ENCODE measurements at regions not wholly inside any gene's neighbourhood (a gene's known extent, or its start where the extent isn't known, plus 50 kb on each side); places are given as distances from the start of the nearest gene placed in this dataset.

DNA sequence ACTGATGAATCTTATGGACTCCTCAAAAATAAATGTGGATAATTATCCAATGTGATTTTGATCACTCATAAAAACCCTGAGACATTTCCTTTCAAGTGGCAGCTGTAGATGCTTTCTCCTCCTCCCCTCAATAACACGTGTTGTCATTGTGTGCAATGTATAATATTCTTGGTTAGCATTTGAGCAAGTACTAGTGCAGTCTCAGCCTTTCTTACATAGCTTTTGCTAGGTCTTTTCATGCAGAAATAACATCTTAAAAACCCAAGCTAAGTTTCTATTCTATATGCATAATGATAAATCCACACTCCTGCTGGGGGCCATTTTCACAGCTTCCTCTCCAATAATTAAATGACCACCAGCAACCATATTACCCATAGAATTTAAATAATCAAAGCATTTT lies 1835.2 kb upstream of the NUDT12 start:
- no peaks in the 10 kb centered on the region for H3K9me3 ChIP-seq (replicated peaks; ENCODE audit: control insufficient read depth, low read depth, low read length)
- no CpG with 5 or more reads among the region's 1 CpG for WGBS (ENCODE audit: insufficient coverage)

DNA sequence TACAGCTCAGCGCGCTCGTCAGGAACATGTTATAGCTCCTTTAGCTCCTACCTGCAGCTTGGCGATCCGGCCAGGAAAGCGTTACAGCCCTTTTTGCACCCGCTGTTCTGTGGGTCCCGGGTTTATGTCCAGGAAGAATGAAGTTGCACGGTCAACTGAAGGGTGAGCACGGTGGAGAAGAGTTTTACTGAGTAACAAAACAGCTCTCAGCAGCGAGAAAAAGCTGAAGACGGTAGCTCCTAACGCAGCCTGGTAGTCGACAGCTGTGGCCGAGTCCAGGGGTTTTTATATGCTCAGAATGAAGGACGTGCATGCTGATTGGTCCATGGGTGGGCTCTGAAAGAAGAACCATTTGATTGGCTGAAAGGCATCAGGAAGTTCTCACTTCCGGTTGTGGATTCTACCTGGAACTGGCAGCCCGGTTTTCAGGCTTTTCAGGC lies 1830.1 kb upstream of the NUDT12 start:
- 92% methylated on average over 17 of the region's 18 CpGs for WGBS (ENCODE audit: insufficient coverage)
- no peak for DNase-seq
- H3K27ac ChIP-seq (ENCODE audit: low read length) = no peak overlapping the region

More for the DNA sequence above, 1835.2 kb upstream of the NUDT12 start:
- DNase-seq = no peak
- Histone ChIP-seq H3K36me3 (ENCODE audit: control insufficient read depth, insufficient read depth, low read length) (no peaks in the 10 kb centered on the region), H3K4me1 (ENCODE audit: control insufficient read depth, insufficient read depth, low read length) (no peaks in the 10 kb centered on the region), H3K27ac (ENCODE audit: low read length) (no peak overlapping the region), H3K4me3 (ENCODE audit: low read length) (no peak overlapping the region), H3K27me3 (ENCODE audit: control insufficient read depth, insufficient read depth, low read length) (no peaks in the 10 kb centered on the region)

DNA sequence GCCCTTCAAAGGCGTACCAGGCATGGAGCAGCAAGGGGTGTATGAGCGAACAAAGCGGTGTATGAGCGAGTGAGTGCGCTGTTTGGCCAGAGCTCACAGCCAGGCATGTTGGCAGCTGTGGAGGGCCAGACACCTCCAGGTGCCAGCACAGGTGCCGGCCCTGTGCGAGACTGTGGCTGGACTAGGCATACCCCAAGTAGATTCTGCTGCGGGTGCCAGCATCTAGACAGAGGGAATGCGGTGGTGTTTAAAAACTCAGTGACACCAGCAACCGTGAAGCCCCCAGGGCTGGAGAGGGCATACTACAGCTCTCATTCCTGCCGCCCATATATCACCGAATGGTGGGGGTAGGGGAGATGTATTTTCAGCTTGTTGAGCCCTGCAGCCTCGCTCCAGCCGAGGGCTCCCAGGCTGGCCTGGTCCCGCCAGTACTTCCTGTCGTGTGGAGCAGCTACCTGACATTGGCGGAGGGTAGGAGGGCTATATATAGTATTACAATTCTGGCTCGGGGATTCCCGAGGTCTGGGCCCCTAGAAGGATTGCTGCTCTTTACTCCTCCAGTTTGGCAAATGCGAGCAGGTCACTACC lies 1829.6 kb upstream of the NUDT12 start:
- H3K4me1 ChIP-seq (ENCODE audit: control insufficient read depth, insufficient read depth, low read length) = no peaks in the 10 kb centered on the region
- H3K27me3 ChIP-seq (ENCODE audit: control insufficient read depth, insufficient read depth, low read length) = no peaks in the 10 kb centered on the region
- DNase-seq = no peak
- H3K9me3 ChIP-seq (replicated peaks; ENCODE audit: control insufficient read depth, low read depth, low read length) = no peaks in the 10 kb centered on the region
- WGBS (ENCODE audit: insufficient coverage) = 95% methylated on average over 11 of the region's 20 CpGs
- no peak overlapping the region for H3K27ac ChIP-seq (ENCODE audit: low read length)
- no peaks in the 10 kb centered on the region for H3K36me3 ChIP-seq (ENCODE audit: control insufficient read depth, insufficient read depth, low read length)
- no peak overlapping the region for H3K4me3 ChIP-seq (ENCODE audit: low read length)

More for the DNA sequence above, 1830.1 kb upstream of the NUDT12 start:
- Histone ChIP-seq H3K36me3 (ENCODE audit: control insufficient read depth, insufficient read depth, low read length) (no peaks in the 10 kb centered on the region), H3K9me3 (replicated peaks; ENCODE audit: control insufficient read depth, low read depth, low read length) (no peaks in the 10 kb centered on the region), H3K4me3 (ENCODE audit: low read length) (no peak overlapping the region), H3K4me1 (ENCODE audit: control insufficient read depth, insufficient read depth, low read length) (no peaks in the 10 kb centered on the region), H3K27me3 (ENCODE audit: control insufficient read depth, insufficient read depth, low read length) (no peaks in the 10 kb centered on the region)

DNA sequence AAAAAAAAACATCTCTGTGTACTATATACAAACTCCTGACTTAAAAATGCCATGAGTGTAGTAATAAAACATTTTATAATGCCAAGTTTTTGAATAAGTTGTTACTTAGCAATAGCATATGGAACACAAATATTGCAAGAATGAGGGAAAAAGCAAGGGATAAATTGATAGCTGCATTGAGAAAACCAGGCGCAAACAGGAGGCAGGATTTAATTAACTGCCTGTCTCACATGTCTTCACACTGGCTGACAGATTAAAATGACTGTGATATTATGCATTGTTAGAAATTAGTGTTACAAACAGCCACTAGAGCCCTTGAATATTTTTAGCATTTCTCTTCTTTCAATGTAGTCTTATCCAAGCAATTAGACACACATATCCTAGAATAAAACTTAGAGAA lies 1817.5 kb upstream of the NUDT12 start:
- Histone ChIP-seq H3K9me3 (replicated peaks; ENCODE audit: control insufficient read depth, low read depth, low read length) (no peaks in the 10 kb centered on the region), H3K4me3 (ENCODE audit: low read length) (no peak overlapping the region), H3K27ac (ENCODE audit: low read length) (no peak overlapping the region), H3K4me1 (ENCODE audit: control insufficient read depth, insufficient read depth, low read length) (no peaks in the 10 kb centered on the region), H3K27me3 (ENCODE audit: control insufficient read depth, insufficient read depth, low read length) (no peaks in the 10 kb centered on the region), H3K36me3 (ENCODE audit: control insufficient read depth, insufficient read depth, low read length) (no peaks in the 10 kb centered on the region)
- DNase-seq = no peak
- 60% methylated on average over 1 of the region's 1 CpG for WGBS (ENCODE audit: insufficient coverage)

DNA sequence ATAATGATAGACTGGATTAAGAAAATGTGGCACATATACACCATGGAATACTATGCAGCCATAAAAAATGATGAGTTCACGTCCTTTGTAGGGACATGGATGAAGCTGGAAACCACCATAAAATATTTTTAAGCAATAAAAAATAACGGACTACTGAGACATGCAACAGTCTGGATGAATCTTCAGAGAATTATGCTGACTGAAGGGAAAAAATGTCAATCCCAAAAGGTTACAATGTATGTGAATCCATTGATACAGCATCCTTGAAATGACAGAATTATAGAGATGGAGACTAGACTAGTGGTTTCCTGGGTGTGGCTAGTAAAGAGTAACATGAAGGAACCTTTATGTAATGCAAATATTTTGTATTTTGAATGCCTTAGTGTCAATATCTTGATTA lies 1808.6 kb upstream of the NUDT12 start:
- no peak for DNase-seq

DNA sequence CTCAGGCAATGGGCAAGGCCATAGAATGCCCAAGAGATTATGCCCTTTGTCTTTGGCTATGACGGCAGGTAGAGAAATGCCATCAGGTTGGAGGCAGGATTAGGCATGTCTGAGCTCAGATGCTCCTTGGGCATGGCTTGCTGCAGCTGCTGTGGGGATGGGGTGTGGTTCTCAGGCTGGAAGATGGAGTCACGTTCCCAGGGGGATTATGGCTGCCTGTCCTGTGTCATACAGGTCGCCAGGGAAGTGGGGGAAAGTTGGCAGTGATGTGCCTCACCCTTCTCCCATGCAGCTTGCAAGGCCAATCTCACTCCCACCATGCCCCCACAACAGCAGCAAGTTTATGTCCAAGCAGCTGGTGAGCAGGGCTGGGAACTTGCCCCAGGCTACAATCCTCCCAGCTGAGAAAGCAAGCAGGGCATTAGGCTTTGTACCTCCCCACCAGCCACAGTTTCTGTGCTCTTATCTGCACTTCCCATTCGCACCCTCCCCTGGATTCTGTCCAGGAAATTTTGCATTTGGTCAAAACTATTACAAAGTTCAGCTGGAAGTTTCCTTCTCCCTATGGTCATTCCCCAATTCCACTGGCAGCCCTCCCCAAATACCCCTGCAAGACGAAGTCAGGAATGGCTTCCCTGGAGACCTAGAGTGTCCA lies 1788.0 kb upstream of the NUDT12 start:
- Histone ChIP-seq H3K9me3 (replicated peaks; ENCODE audit: control insufficient read depth, low read depth, low read length) (no peaks in the 10 kb centered on the region), H3K36me3 (ENCODE audit: control insufficient read depth, insufficient read depth, low read length) (no peaks in the 10 kb centered on the region), H3K27ac (ENCODE audit: low read length) (no peak overlapping the region), H3K4me3 (ENCODE audit: low read length) (no peak overlapping the region), H3K27me3 (ENCODE audit: control insufficient read depth, insufficient read depth, low read length) (no peaks in the 10 kb centered on the region), H3K4me1 (ENCODE audit: control insufficient read depth, insufficient read depth, low read length) (no peaks in the 10 kb centered on the region)
- no peak for DNase-seq
- WGBS (ENCODE audit: insufficient coverage) = 67% methylated on average over 3 of the region's 5 CpGs

More for the DNA sequence above, 1808.6 kb upstream of the NUDT12 start:
- Histone ChIP-seq H3K9me3 (replicated peaks; ENCODE audit: control insufficient read depth, low read depth, low read length) (no peaks in the 10 kb centered on the region), H3K36me3 (ENCODE audit: control insufficient read depth, insufficient read depth, low read length) (no peaks in the 10 kb centered on the region), H3K4me3 (ENCODE audit: low read length) (no peak overlapping the region), H3K27ac (ENCODE audit: low read length) (no peak overlapping the region), H3K27me3 (ENCODE audit: control insufficient read depth, insufficient read depth, low read length) (no peaks in the 10 kb centered on the region), H3K4me1 (ENCODE audit: control insufficient read depth, insufficient read depth, low read length) (no peaks in the 10 kb centered on the region)
- no CpG with 5 or more reads among the region's 2 CpGs for WGBS (ENCODE audit: insufficient coverage)

DNA sequence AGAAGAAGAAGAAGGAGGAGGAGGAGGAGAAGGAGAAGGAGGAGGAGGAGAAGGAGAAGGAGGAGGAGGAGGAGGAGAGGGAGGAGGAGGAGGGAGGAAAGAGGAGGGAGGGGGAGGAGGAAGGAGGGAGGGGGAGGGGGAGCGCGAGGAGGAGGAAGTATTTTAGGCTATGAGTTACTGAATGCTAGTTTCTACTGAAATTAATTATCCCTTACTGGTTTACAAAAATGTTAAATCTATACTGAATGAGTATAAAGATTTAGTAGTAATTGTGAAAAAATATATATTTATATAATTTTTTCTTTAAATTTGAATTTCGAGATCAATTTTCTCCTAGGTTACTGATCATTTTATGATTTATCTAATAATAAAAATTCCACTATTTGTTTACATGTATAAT lies 1769.0 kb upstream of the NUDT12 start:
- DNase-seq = no peak
- Histone ChIP-seq H3K4me3 (ENCODE audit: low read length) (no peak overlapping the region), H3K9me3 (replicated peaks; ENCODE audit: control insufficient read depth, low read depth, low read length) (peaks cover 2% of the 10 kb centered on the region), H3K27ac (ENCODE audit: low read length) (no peak overlapping the region), H3K36me3 (ENCODE audit: control insufficient read depth, insufficient read depth, low read length) (no peaks in the 10 kb centered on the region), H3K27me3 (ENCODE audit: control insufficient read depth, insufficient read depth, low read length) (no peaks in the 10 kb centered on the region), H3K4me1 (ENCODE audit: control insufficient read depth, insufficient read depth, low read length) (no peaks in the 10 kb centered on the region)
- no CpG with 5 or more reads among the region's 3 CpGs for WGBS (ENCODE audit: insufficient coverage)

DNA sequence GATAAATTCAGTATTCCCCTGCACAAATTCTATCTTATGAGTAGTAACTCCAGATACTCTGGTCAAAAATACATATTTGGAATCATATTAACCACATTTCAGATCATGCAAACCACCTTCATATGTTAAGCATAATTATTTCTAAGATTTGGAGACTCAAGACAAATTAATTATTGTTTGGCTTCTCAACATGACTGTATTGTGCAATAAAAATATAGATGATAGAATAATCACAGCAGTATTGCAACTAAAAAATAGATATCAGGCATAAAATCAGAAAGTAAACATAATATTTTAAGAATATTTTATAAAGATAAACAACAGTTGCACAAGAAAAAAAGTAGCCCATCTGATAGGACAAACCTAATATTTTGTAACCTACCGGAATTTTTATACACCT lies 1767.6 kb upstream of the NUDT12 start:
- no peak overlapping the region for H3K27ac ChIP-seq (ENCODE audit: low read length)
- no CpG with 5 or more reads among the region's 1 CpG for WGBS (ENCODE audit: insufficient coverage)
- H3K4me3 ChIP-seq (ENCODE audit: low read length) = no peak overlapping the region
- no peak for DNase-seq
- no peaks in the 10 kb centered on the region for H3K36me3 ChIP-seq (ENCODE audit: control insufficient read depth, insufficient read depth, low read length)
- no peaks in the 10 kb centered on the region for H3K27me3 ChIP-seq (ENCODE audit: control insufficient read depth, insufficient read depth, low read length)
- H3K9me3 ChIP-seq (replicated peaks; ENCODE audit: control insufficient read depth, low read depth, low read length) = no peaks in the 10 kb centered on the region
- H3K4me1 ChIP-seq (ENCODE audit: control insufficient read depth, insufficient read depth, low read length) = no peaks in the 10 kb centered on the region

DNA sequence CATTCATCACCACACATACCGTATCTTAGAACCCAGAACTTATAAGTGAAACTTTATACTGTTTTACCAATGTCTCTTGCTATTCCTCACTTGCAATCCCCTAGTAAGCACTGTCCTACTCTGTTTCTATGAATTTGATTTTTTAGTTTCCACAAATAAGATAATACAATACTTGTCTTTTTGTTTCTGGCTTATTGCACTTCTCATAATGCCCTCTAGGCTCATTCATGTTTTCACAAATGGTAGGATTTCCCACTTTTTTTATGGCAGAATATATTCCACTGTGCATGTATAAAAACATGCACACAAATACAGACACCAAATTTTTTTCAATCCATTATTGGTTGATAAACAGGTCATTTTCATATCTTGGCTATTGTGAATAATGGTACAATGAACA lies 1742.3 kb upstream of the NUDT12 start:
- no CpG with 5 or more reads among the region's 1 CpG for WGBS (ENCODE audit: insufficient coverage)
- H3K9me3 ChIP-seq (replicated peaks; ENCODE audit: control insufficient read depth, low read depth, low read length) = no peaks in the 10 kb centered on the region
- no peaks in the 10 kb centered on the region for H3K27me3 ChIP-seq (ENCODE audit: control insufficient read depth, insufficient read depth, low read length)
- no peak for DNase-seq
- no peaks in the 10 kb centered on the region for H3K36me3 ChIP-seq (ENCODE audit: control insufficient read depth, insufficient read depth, low read length)
- no peaks in the 10 kb centered on the region for H3K4me1 ChIP-seq (ENCODE audit: control insufficient read depth, insufficient read depth, low read length)
- H3K4me3 ChIP-seq (ENCODE audit: low read length) = no peak overlapping the region
- H3K27ac ChIP-seq (ENCODE audit: low read length) = no peak overlapping the region

DNA sequence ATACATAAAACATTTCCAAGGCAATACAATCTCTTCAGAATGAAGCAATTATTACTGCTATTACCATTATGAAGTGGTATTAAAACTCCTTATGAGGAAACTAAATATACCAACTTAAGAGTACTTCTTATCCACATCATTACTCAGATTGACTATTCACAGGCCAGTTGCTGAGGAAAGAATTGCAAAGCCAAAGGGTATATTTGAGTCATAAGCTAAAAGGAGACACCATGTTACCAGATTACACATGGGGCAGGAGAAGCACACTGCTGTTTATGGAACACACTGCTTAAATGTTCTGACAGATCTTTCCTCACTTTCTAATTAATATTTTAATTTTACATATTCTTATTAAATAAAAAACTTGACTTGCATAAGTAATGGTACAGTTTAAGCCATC lies 1726.4 kb upstream of the NUDT12 start:
- H3K27ac ChIP-seq (ENCODE audit: low read length) = no peak overlapping the region
- H3K9me3 ChIP-seq (replicated peaks; ENCODE audit: control insufficient read depth, low read depth, low read length) = no peaks in the 10 kb centered on the region
- no peaks in the 10 kb centered on the region for H3K36me3 ChIP-seq (ENCODE audit: control insufficient read depth, insufficient read depth, low read length)
- DNase-seq = peak; percentile 2
- no peaks in the 10 kb centered on the region for H3K4me1 ChIP-seq (ENCODE audit: control insufficient read depth, insufficient read depth, low read length)
- H3K27me3 ChIP-seq (ENCODE audit: control insufficient read depth, insufficient read depth, low read length) = no peaks in the 10 kb centered on the region
- no peak overlapping the region for H3K4me3 ChIP-seq (ENCODE audit: low read length)

DNA sequence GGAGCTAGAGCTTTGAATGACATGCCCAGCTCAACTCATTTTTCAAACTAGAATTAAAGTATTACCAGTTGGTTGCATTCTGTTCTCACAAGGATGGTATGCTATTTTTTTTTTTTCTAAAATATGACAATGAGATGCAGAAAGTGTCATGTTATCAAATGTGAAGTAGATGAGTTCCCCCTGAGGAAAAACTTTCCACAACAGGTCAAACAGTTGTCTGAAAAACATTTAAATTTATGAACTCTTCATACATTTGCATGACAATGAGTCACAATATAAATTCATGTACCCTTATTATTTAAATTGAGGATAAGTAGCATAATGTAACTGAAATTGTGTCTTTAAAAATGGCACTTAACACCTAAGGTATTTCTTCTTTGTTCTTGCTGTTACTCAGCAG lies 1720.5 kb upstream of the NUDT12 start:
- no peak overlapping the region for H3K4me3 ChIP-seq (ENCODE audit: low read length)
- H3K27me3 ChIP-seq (ENCODE audit: control insufficient read depth, insufficient read depth, low read length) = no peaks in the 10 kb centered on the region
- no peaks in the 10 kb centered on the region for H3K4me1 ChIP-seq (ENCODE audit: control insufficient read depth, insufficient read depth, low read length)
- H3K9me3 ChIP-seq (replicated peaks; ENCODE audit: control insufficient read depth, low read depth, low read length) = no peaks in the 10 kb centered on the region
- no peak overlapping the region for H3K27ac ChIP-seq (ENCODE audit: low read length)
- no peaks in the 10 kb centered on the region for H3K36me3 ChIP-seq (ENCODE audit: control insufficient read depth, insufficient read depth, low read length)
- DNase-seq = no peak

Measured in muscle of leg (tissue), 3 donors.